ENCODE measurements at regions not wholly inside any gene's neighbourhood (a gene's known extent, or its start where the extent isn't known, plus 50 kb on each side); places are given as distances from the start of the nearest gene placed in this dataset.
"Not testable (repeated sequence)": the region's sequence is repeated elsewhere in the genome, so short reads cannot be mapped to it uniquely, and the experiment has no call there.

DNA sequence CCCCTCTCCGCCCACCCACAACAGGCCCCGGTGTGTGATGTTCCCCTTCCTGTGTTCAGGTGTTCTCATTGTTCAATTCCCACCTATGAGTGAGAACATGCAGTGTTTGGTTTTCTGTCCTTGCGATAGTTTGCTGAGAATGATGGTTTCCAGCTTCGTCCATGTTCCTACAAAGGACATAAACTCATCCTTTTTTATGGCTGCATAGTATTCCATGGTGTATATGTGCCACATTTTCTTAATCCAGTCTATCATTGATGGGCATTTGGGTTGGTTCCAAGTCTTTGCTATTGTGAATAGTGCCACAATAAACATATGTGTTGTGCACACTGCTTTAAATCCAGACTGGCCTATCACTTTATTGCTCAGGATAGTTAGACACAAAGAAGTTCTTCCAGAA is 309.1 kb downstream of the MTX2 start:
- H3K9me3 Mint-ChIP-seq; CTCF ChIA-PET; H3K27ac Mint-ChIP-seq; H3K27me3 ChIP-seq (ENCODE audit: control insufficient read depth in 2 of 2, insufficient read depth in 2 of 2, low read length in 2 of 2); H3K36me3 Mint-ChIP-seq; H3K4me1 ChIP-seq (ENCODE audit: control insufficient read depth in 2 of 2, insufficient read depth in 2 of 2, low read length in 2 of 2); DNase-seq; intact Hi-C loops (cut with micrococcal nuclease); H3K9me3 ChIP-seq (ENCODE audit: control insufficient read depth in 2 of 3, low read length in 3 of 3); POLR2A ChIA-PET; H3K4me3 ChIP-seq (ENCODE audit: low read length); H3K36me3 ChIP-seq (ENCODE audit: control insufficient read depth in 2 of 3, insufficient read depth in 3 of 3, low read length in 3 of 3); H3K4me3 Mint-ChIP-seq; H3K27ac ChIP-seq (ENCODE audit: low read depth, low read length); ATAC-seq; H3K4me1 Mint-ChIP-seq: not testable (repeated sequence)
- H3K27me3 Mint-ChIP-seq = peaks cover 24 to 52% (median 26%) of the 10 kb centered on the region in 5 donors

DNA sequence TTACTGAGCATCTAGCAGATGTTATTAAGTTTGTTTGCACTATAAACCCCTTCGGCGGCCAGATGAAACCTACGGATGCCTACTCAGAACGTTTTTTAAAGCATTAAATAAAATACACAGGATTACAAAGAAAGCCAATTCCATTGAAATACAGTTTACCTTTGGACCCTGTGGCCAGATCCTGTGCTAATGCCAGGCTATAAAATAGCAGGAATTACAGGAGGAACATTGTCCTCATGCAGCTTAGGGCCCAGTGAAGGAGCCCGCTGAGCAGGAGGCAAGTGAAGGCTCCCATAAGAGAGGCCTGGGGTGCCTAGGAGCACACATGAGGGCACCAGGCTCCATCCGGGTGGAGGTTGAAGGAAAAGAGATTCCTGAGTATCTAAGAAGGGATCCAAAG is 310.4 kb downstream of the MTX2 start:
- Histone ChIP-seq H3K27me3 (ENCODE audit: control insufficient read depth in 2 of 2, insufficient read depth in 2 of 2, low read length in 2 of 2) (peaks cover 3 to 4% of the 10 kb centered on the region in 2 donors), H3K36me3 (ENCODE audit: control insufficient read depth in 2 of 3, insufficient read depth in 3 of 3, low read length in 3 of 3) (no peaks in the 10 kb centered on the region), H3K9me3 (ENCODE audit: control insufficient read depth in 2 of 3, low read length in 3 of 3) (no peaks in the 10 kb centered on the region), H3K4me1 (ENCODE audit: control insufficient read depth in 2 of 2, insufficient read depth in 2 of 2, low read length in 2 of 2) (no peaks in the 10 kb centered on the region), H3K4me3 (ENCODE audit: low read length) (no peak overlapping the region), H3K27ac (ENCODE audit: low read depth, low read length) (no peak overlapping the region)
- Mint-ChIP-seq H3K27me3 (peaks cover 24 to 49% (median 25%) of the 10 kb centered on the region in 5 donors), H3K4me1 (peaks cover 0 to 3% (median 0%) of the 10 kb centered on the region in 7 donors), H3K9me3 (peaks cover 0 to 8% (median 0%) of the 10 kb centered on the region in 11 donors), H3K36me3 (no peaks in the 10 kb centered on the region), H3K27ac (no peak overlapping the region), H3K4me3 (no peak overlapping the region)
- no peak for DNase-seq
- CTCF ChIA-PET = no interaction called here
- POLR2A ChIA-PET = no interaction called here
- no peak for ATAC-seq
- intact Hi-C loops (cut with micrococcal nuclease) = no loop called here

GRCh38 chr2:176581557-176582165 is 312.4 kb downstream of the MTX2 start:
- Histone ChIP-seq H3K27ac (ENCODE audit: low read depth, low read length) (no peak overlapping the region), H3K27me3 (ENCODE audit: control insufficient read depth in 2 of 2, insufficient read depth in 2 of 2, low read length in 2 of 2) (peaks cover 3 to 4% of the 10 kb centered on the region in 2 donors), H3K9me3 (ENCODE audit: control insufficient read depth in 2 of 3, low read length in 3 of 3) (no peaks in the 10 kb centered on the region), H3K4me1 (ENCODE audit: control insufficient read depth in 2 of 2, insufficient read depth in 2 of 2, low read length in 2 of 2) (no peaks in the 10 kb centered on the region), H3K4me3 (ENCODE audit: low read length) (no peak overlapping the region), H3K36me3 (ENCODE audit: control insufficient read depth in 2 of 3, insufficient read depth in 3 of 3, low read length in 3 of 3) (no peaks in the 10 kb centered on the region)
- Mint-ChIP-seq H3K27ac (no peak overlapping the region), H3K36me3 (no peaks in the 10 kb centered on the region), H3K9me3 (peaks cover 0 to 8% (median 0%) of the 10 kb centered on the region in 11 donors), H3K4me3 (no peak overlapping the region), H3K27me3 (peaks cover 22 to 50% (median 33%) of the 10 kb centered on the region in 5 donors), H3K4me1 (peaks cover 0 to 3% (median 0%) of the 10 kb centered on the region in 7 donors)
- ChIA-PET CTCF (no interaction called here), POLR2A (no interaction called here)
- ATAC-seq (no peak), DNase-seq (no peak)
- intact Hi-C loops (cut with micrococcal nuclease) = no loop called here

- ATAC-seq (no peak), DNase-seq (no peak)
- H3K36me3 ChIP-seq (ENCODE audit: control insufficient read depth in 2 of 3, insufficient read depth in 3 of 3, low read length in 3 of 3) = no peaks in the 10 kb centered on the region
- Mint-ChIP-seq H3K4me1 (peaks cover 0 to 3% (median 0%) of the 10 kb centered on the region in 7 donors), H3K9me3 (peaks cover 0 to 8% (median 0%) of the 10 kb centered on the region in 11 donors), H3K27me3 (peaks cover 26 to 48% (median 34%) of the 10 kb centered on the region in 5 donors), H3K4me3 (no peak overlapping the region), H3K27ac (no peak overlapping the region), H3K36me3 (no peaks in the 10 kb centered on the region)
- H3K4me3 ChIP-seq (ENCODE audit: low read length) = no peak overlapping the region
- H3K27ac ChIP-seq (ENCODE audit: low read depth, low read length) = no peak overlapping the region
- CTCF ChIA-PET = no interaction called here
- peaks cover 3 to 4% of the 10 kb centered on the region in 2 donors for H3K27me3 ChIP-seq (ENCODE audit: control insufficient read depth in 2 of 2, insufficient read depth in 2 of 2, low read length in 2 of 2)
- POLR2A ChIA-PET = no interaction called here
- intact Hi-C loops (cut with micrococcal nuclease) = no loop called here
- H3K9me3 ChIP-seq (ENCODE audit: control insufficient read depth in 2 of 3, low read length in 3 of 3) = no peaks in the 10 kb centered on the region
- H3K4me1 ChIP-seq (ENCODE audit: control insufficient read depth in 2 of 2, insufficient read depth in 2 of 2, low read length in 2 of 2) = no peaks in the 10 kb centered on the region
Measured at GRCh38 chr2:176582176-176582575, 312.9 kb downstream of the MTX2 start.

- Mint-ChIP-seq H3K36me3 (no peaks in the 10 kb centered on the region), H3K4me1 (peaks cover 0 to 3% (median 0%) of the 10 kb centered on the region in 7 donors), H3K27ac (no peak overlapping the region), H3K27me3 (peaks cover 21 to 44% (median 32%) of the 10 kb centered on the region in 5 donors), H3K9me3 (peaks cover 0 to 8% (median 0%) of the 10 kb centered on the region in 11 donors), H3K4me3 (no peak overlapping the region)
- intact Hi-C loops (cut with micrococcal nuclease) = no loop called here
- DNase-seq (no peak), ATAC-seq (no peak)
- POLR2A ChIA-PET = no interaction called here
- Histone ChIP-seq H3K36me3 (ENCODE audit: control insufficient read depth in 2 of 3, insufficient read depth in 3 of 3, low read length in 3 of 3) (no peaks in the 10 kb centered on the region), H3K9me3 (ENCODE audit: control insufficient read depth in 2 of 3, low read length in 3 of 3) (no peaks in the 10 kb centered on the region), H3K4me1 (ENCODE audit: control insufficient read depth in 2 of 2, insufficient read depth in 2 of 2, low read length in 2 of 2) (no peaks in the 10 kb centered on the region), H3K27ac (ENCODE audit: low read depth, low read length) (no peak overlapping the region), H3K4me3 (ENCODE audit: low read length) (no peak overlapping the region), H3K27me3 (ENCODE audit: control insufficient read depth in 2 of 2, insufficient read depth in 2 of 2, low read length in 2 of 2) (peaks cover 3 to 4% of the 10 kb centered on the region in 2 donors)
- CTCF ChIA-PET = no interaction called here
Measured at GRCh38 chr2:176582990-176583481, 313.8 kb downstream of the MTX2 start.

DNA sequence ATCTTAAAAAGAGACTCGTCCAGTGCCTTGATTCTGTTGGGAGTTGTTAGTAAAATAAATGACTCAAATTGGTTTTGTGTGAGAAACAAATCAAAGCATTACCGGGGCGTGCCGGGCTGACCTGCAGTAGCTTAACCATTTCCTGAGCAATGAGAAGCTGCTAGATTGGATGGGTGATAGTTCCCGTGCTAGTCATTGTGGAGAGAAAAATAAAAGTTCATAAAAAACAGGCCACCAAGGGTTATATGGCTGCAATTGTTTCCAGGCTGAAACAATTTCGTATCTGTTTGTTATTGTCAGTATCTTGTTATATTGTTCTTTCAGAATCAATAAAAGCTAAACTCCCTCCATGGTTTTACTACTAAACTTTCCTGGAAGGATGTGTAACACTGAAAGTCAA is 314.4 kb downstream of the MTX2 start:
- H3K9me3 Mint-ChIP-seq = peaks cover 0 to 6% (median 0%) of the 10 kb centered on the region in 11 donors
- no peak overlapping the region for H3K27ac Mint-ChIP-seq
- H3K27me3 ChIP-seq (ENCODE audit: control insufficient read depth in 2 of 2, insufficient read depth in 2 of 2, low read length in 2 of 2) = peaks cover 3 to 4% of the 10 kb centered on the region in 2 donors
- no peak overlapping the region for H3K27ac ChIP-seq (ENCODE audit: low read depth, low read length)
- no peak overlapping the region for H3K4me3 ChIP-seq (ENCODE audit: low read length)
- no peaks in the 10 kb centered on the region for H3K9me3 ChIP-seq (ENCODE audit: control insufficient read depth in 2 of 3, low read length in 3 of 3)
- no peak overlapping the region for H3K4me3 Mint-ChIP-seq
- peaks cover 18 to 41% (median 29%) of the 10 kb centered on the region in 5 donors for H3K27me3 Mint-ChIP-seq
- intact Hi-C loops (cut with micrococcal nuclease) = no loop called here
- no peaks in the 10 kb centered on the region for H3K36me3 Mint-ChIP-seq
- no peaks in the 10 kb centered on the region for H3K4me1 ChIP-seq (ENCODE audit: control insufficient read depth in 2 of 2, insufficient read depth in 2 of 2, low read length in 2 of 2)
- ChIA-PET POLR2A (no interaction called here), CTCF (no interaction called here)
- ATAC-seq = no peak
- no peaks in the 10 kb centered on the region for H3K36me3 ChIP-seq (ENCODE audit: control insufficient read depth in 2 of 3, insufficient read depth in 3 of 3, low read length in 3 of 3)
- no peak for DNase-seq
- peaks cover 0 to 3% (median 0%) of the 10 kb centered on the region in 7 donors for H3K4me1 Mint-ChIP-seq

DNA sequence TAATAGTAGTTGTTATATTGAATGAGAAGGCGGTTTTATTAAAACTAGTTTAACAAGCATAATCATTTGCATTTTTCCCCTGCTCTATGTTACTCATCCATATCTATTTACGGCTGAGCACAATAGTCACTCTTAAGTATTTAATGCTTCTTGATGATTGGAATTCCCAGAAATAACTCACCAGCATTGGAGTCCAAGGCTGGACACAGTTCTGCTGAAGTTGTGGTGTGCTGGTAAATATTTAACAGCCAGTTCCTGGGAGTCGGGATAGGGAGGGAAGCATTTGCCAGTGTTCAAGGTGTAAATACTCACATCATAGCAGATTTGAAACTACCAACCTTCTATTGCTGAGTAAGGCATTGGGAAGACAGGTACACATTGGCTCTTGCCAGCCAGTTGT is 315.1 kb downstream of the MTX2 start:
- Histone ChIP-seq H3K4me3 (ENCODE audit: low read length) (no peak overlapping the region), H3K27me3 (ENCODE audit: control insufficient read depth in 2 of 2, insufficient read depth in 2 of 2, low read length in 2 of 2) (peaks cover 3 to 4% of the 10 kb centered on the region in 2 donors), H3K36me3 (ENCODE audit: control insufficient read depth in 2 of 3, insufficient read depth in 3 of 3, low read length in 3 of 3) (no peaks in the 10 kb centered on the region), H3K27ac (ENCODE audit: low read depth, low read length) (no peak overlapping the region), H3K4me1 (ENCODE audit: control insufficient read depth in 2 of 2, insufficient read depth in 2 of 2, low read length in 2 of 2) (no peaks in the 10 kb centered on the region), H3K9me3 (ENCODE audit: control insufficient read depth in 2 of 3, low read length in 3 of 3) (no peaks in the 10 kb centered on the region)
- intact Hi-C loops (cut with micrococcal nuclease) = no loop called here
- no peak for DNase-seq
- H3K4me1 Mint-ChIP-seq = peaks cover 0 to 3% (median 0%) of the 10 kb centered on the region in 7 donors
- no peak for ATAC-seq
- H3K27ac Mint-ChIP-seq = no peak overlapping the region
- H3K27me3 Mint-ChIP-seq = peaks cover 13 to 40% (median 22%) of the 10 kb centered on the region in 5 donors
- H3K4me3 Mint-ChIP-seq = no peak overlapping the region
- H3K36me3 Mint-ChIP-seq = no peaks in the 10 kb centered on the region
- CTCF ChIA-PET = no interaction called here
- peaks cover 0 to 3% (median 0%) of the 10 kb centered on the region in 11 donors for H3K9me3 Mint-ChIP-seq
- POLR2A ChIA-PET = no interaction called here
